DND-41 (cell line): ENCODE measurements at regions not wholly inside any gene's neighbourhood (a gene's known extent, or its start where the extent isn't known, plus 50 kb on each side); places are given as distances from the start of the nearest gene placed in this dataset.
"Not testable (repeated sequence)": the region's sequence is repeated elsewhere in the genome, so short reads cannot be mapped to it uniquely, and the experiment has no call there.

ENCODE experiments used
- CTCF ChIP-seq: IDR thresholded peaks from 2 replicates; pipeline ENCODE4 v1.5.1; 2012; ENCODE audit warnings: borderline replicate concordance, low read length, moderate library complexity, mild to moderate bottlenecking; ENCODE audit not compliant: poor library complexity, severe bottlenecking; ENCODE audit errors: extremely low read depth
- EZH2 ChIP-seq: IDR thresholded peaks from 3 replicates; pipeline ENCODE4 v1.6.1; 2012; ENCODE audit warnings: borderline replicate concordance, low read depth, mild to moderate bottlenecking, moderate library complexity, low read length, inconsistent platforms; ENCODE audit not compliant: severe bottlenecking

- TF ChIP-seq CTCF, EZH2: not testable (repeated sequence)
These were observed 111.3 kb upstream of the PIK3R1 start for GRCh38 chr5:68104217-68104616.
